ENCODE measurements at regions not wholly inside any gene's neighbourhood (a gene's known extent, or its start where the extent isn't known, plus 50 kb on each side); places are given as distances from the start of the nearest gene placed in this dataset.
"Not testable (repeated sequence)": the region's sequence is repeated elsewhere in the genome, so short reads cannot be mapped to it uniquely, and the experiment has no call there.

- Mint-ChIP-seq H3K9me3 (peaks cover 3% of the 10 kb centered on the region), H3K4me1 (ENCODE audit: low read depth) (no peaks in the 10 kb centered on the region), H3K27ac (no peak overlapping the region), H3K36me3 (ENCODE audit: low read depth) (no peaks in the 10 kb centered on the region), H3K4me3 (no peak overlapping the region), H3K27me3 (no peaks in the 10 kb centered on the region)
- DNase-seq: no peak
Observed at GRCh38 chr4:189660722-189661360, 279.8 kb upstream of the FRG1 start.

- Mint-ChIP-seq H3K4me3 (no peak overlapping the region), H3K4me1 (ENCODE audit: low read depth) (no peaks in the 10 kb centered on the region), H3K27me3 (no peaks in the 10 kb centered on the region), H3K27ac (no peak overlapping the region), H3K9me3 (no peaks in the 10 kb centered on the region), H3K36me3 (ENCODE audit: low read depth) (no peaks in the 10 kb centered on the region)
- no peak for DNase-seq
Observed at GRCh38 chr4:189664693-189665250, 275.9 kb upstream of the FRG1 start.

- H3K4me3 Mint-ChIP-seq; H3K27ac Mint-ChIP-seq; H3K36me3 Mint-ChIP-seq (ENCODE audit: low read depth); H3K27me3 Mint-ChIP-seq; H3K4me1 Mint-ChIP-seq (ENCODE audit: low read depth); DNase-seq; H3K9me3 Mint-ChIP-seq: not testable (repeated sequence)
Observed at GRCh38 chr4:189665712-189666305, 274.9 kb upstream of the FRG1 start.

GRCh38 chr4:189667386-189667785 is 273.3 kb upstream of the FRG1 start:
- not testable (repeated sequence) for H3K4me1 Mint-ChIP-seq (ENCODE audit: low read depth); H3K9me3 Mint-ChIP-seq; DNase-seq; H3K36me3 Mint-ChIP-seq (ENCODE audit: low read depth); H3K4me3 Mint-ChIP-seq; H3K27ac Mint-ChIP-seq; H3K27me3 Mint-ChIP-seq

- not testable (repeated sequence) for H3K27me3 Mint-ChIP-seq; H3K4me3 Mint-ChIP-seq; H3K36me3 Mint-ChIP-seq (ENCODE audit: low read depth); H3K4me1 Mint-ChIP-seq (ENCODE audit: low read depth); DNase-seq; H3K9me3 Mint-ChIP-seq; H3K27ac Mint-ChIP-seq
Observed at GRCh38 chr4:189697675-189698245, 242.9 kb upstream of the FRG1 start.

- H3K27ac Mint-ChIP-seq; H3K4me1 Mint-ChIP-seq (ENCODE audit: low read depth); H3K27me3 Mint-ChIP-seq; H3K4me3 Mint-ChIP-seq; H3K36me3 Mint-ChIP-seq (ENCODE audit: low read depth); H3K9me3 Mint-ChIP-seq; DNase-seq: not testable (repeated sequence)
Observed at GRCh38 chr4:189703000-189703399, 237.7 kb upstream of the FRG1 start.

- H3K27ac Mint-ChIP-seq; DNase-seq; H3K4me3 Mint-ChIP-seq; H3K4me1 Mint-ChIP-seq (ENCODE audit: low read depth); H3K27me3 Mint-ChIP-seq; H3K9me3 Mint-ChIP-seq; H3K36me3 Mint-ChIP-seq (ENCODE audit: low read depth): not testable (repeated sequence)
Observed at GRCh38 chr4:189706821-189707220, 233.9 kb upstream of the FRG1 start.

GRCh38 chr4:189707227-189707626 is 233.4 kb upstream of the FRG1 start:
- not testable (repeated sequence) for H3K27me3 Mint-ChIP-seq; H3K4me3 Mint-ChIP-seq; H3K36me3 Mint-ChIP-seq (ENCODE audit: low read depth); DNase-seq; H3K9me3 Mint-ChIP-seq; H3K27ac Mint-ChIP-seq; H3K4me1 Mint-ChIP-seq (ENCODE audit: low read depth)

- H3K36me3 Mint-ChIP-seq (ENCODE audit: low read depth); DNase-seq; H3K27me3 Mint-ChIP-seq; H3K4me1 Mint-ChIP-seq (ENCODE audit: low read depth); H3K4me3 Mint-ChIP-seq; H3K27ac Mint-ChIP-seq; H3K9me3 Mint-ChIP-seq: not testable (repeated sequence)
Observed at GRCh38 chr4:189711956-189712355, 228.7 kb upstream of the FRG1 start.

GRCh38 chr4:189721016-189721993 is 219.4 kb upstream of the FRG1 start:
- not testable (repeated sequence) for H3K27ac Mint-ChIP-seq; H3K4me1 Mint-ChIP-seq (ENCODE audit: low read depth); DNase-seq; H3K36me3 Mint-ChIP-seq (ENCODE audit: low read depth); H3K9me3 Mint-ChIP-seq; H3K4me3 Mint-ChIP-seq; H3K27me3 Mint-ChIP-seq

- not testable (repeated sequence) for H3K27me3 Mint-ChIP-seq; H3K9me3 Mint-ChIP-seq; H3K36me3 Mint-ChIP-seq (ENCODE audit: low read depth); H3K4me3 Mint-ChIP-seq; H3K4me1 Mint-ChIP-seq (ENCODE audit: low read depth); H3K27ac Mint-ChIP-seq
- peak; percentile 29 for DNase-seq
Observed at GRCh38 chr4:189722324-189723003, 218.2 kb upstream of the FRG1 start.

GRCh38 chr4:189727982-189728638 is 212.6 kb upstream of the FRG1 start:
- not testable (repeated sequence) for H3K27me3 Mint-ChIP-seq; H3K36me3 Mint-ChIP-seq (ENCODE audit: low read depth); H3K4me1 Mint-ChIP-seq (ENCODE audit: low read depth); H3K27ac Mint-ChIP-seq; H3K4me3 Mint-ChIP-seq; H3K9me3 Mint-ChIP-seq; DNase-seq

GRCh38 chr4:189731989-189732388 is 208.7 kb upstream of the FRG1 start:
- H3K4me1 Mint-ChIP-seq (ENCODE audit: low read depth); H3K36me3 Mint-ChIP-seq (ENCODE audit: low read depth); DNase-seq; H3K9me3 Mint-ChIP-seq; H3K4me3 Mint-ChIP-seq; H3K27me3 Mint-ChIP-seq; H3K27ac Mint-ChIP-seq: not testable (repeated sequence)

- not testable (repeated sequence) for H3K4me1 Mint-ChIP-seq (ENCODE audit: low read depth); DNase-seq; H3K9me3 Mint-ChIP-seq; H3K27me3 Mint-ChIP-seq; H3K4me3 Mint-ChIP-seq; H3K27ac Mint-ChIP-seq; H3K36me3 Mint-ChIP-seq (ENCODE audit: low read depth)
Observed at GRCh38 chr4:189733507-189733906, 207.2 kb upstream of the FRG1 start.

Data from activated T-cell treated with anti-CD3 and anti-CD28 coated beads, Interleukin-2, amount 50 U/mL, for 24 hours (primary cell).